MV-4-11 (cell line): ENCODE measurements at regions not wholly inside any gene's neighbourhood (a gene's known extent, or its start where the extent isn't known, plus 50 kb on each side); places are given as distances from the start of the nearest gene placed in this dataset.
A peak's percentile ranks its signal among the peaks of the same experiment; 100 is the strongest.
"Not testable (repeated sequence)": the region's sequence is repeated elsewhere in the genome, so short reads cannot be mapped to it uniquely, and the experiment has no call there.

ENCODE experiments used
- DNase-seq: peaks from one replicate; lab custom pipeline; 2025; lab: John Stamatoyannopoulos, UW

DNA sequence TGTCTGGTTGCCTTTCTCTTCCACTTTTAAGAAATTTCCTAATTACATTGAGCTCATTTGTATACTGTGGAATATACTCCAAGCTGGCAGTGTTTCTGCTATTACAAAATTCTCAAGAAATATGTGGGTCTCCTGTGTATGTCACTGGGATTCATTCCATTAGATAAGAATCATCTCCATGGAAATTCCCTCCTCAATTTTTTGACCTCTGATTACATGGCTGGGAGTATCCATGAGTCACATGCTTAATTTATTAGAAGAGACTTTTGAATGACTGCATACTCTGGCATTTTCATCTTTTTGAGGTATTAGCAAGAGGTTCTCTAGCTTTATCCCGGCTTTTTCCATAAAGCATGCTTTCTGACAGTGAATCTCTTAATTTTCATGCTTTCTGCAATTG is 665.5 kb upstream of the CNTNAP5 start:
- DNase-seq = no peak

DNA sequence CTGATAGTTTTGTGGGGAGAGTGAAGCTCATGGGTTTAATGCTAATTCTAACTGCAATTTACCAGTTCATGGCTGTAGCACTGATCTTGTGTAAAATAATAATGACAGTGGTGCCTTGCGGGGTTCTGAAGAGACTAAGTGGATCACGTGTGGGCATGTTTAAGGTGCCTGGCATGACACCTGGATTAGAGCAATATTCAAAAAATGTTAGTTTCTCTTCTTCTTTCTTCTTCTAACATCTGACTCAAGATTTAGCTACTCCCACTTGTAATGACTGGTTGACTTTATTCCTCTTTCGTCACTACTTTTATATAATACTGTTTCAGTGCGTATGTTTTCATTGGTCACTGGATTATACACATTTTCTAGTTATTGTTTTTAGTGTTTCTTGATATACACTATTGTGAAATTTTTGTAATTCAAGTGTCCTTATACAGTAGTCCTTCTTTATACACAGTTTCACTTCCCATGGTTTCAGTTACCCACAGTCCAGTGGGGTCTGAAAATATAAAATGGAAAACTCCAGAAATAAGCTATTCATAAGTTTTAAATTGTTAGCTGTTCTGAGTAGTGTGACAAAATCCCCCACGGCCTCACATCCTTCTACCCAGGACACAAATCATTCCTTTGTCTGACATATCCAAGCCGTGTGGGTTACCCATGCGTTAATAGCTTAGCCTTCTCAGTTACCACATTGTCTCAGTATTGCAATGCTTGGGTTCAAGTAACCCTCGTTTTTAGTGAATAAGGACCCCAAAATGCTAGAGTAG is 662.2 kb upstream of the CNTNAP5 start:
- peak; percentile 30 for DNase-seq

DNA sequence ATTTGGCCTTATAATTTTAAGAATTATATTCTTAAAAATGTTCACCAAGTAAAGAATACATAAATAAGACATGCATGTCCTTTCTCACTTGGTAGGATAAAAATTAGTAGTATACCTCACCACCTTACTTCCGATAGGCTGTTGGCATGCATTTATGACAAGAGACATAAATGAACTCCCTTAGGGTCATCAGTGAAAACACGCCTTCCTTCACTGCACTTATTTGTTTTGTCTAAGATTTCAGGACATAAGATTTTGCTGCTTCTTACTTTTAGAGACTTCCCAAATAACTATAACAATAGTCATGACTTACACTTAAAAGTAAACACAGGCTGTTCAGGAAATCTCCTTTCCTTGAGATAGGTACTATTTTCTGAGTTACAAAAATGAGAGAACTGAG is 661.3 kb upstream of the CNTNAP5 start:
- no peak for DNase-seq

DNA sequence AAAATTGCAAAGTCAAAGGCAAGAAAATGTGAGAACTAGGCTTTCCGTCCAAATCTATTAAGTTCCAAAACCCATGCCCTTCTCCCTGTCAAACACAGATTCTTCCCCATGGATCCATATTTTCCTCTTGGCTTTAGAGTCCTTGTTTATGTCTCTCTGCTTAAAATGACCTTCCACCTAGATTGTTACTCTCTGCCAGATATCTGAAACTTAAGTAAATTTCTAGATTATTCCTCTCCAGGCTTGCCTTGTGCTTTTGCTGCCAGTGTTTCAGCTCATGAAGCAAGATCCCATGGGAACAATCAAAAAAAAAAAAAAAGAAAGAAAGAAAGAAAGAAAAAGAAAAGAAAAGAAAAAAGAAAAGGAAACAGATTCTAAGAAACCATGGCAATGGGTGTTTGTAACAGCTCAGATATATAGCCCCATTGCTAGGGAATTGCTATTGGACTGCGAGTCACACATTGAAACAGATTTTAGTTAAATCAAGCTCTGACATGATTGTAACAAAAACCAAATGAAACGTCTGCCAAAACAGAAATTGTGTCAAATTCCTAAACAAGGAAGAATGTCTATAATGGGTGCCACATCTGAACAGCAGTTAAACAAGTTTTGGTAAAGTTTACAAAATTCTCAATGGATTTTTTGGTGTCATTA is 660.7 kb upstream of the CNTNAP5 start:
- DNase-seq = no peak

DNA sequence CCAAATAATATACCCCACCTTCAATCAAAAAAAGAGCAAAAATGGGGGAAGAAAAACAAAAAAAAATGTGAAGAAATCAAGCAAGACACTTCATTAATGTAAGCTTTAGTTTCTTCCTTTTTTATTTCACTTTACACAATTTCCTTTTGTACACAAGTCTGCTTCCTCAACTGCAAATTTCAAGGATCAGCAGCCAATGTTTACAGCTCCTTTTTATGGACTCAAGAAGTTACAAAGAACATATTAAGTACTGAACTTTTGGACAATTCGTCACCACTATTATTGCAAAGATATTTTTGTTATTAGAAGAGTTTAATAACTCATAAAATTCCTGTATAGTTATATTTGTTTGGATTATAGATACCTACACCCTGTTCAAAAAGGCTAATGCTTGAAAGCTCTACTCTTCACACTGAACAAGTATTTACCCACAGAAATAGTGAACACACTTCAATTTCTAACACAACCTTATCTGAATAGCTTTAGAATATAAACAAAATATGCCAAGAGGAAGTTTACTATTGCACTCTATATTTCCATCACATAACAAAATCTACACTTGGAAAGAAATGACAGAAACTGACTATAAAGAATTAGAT is 658.7 kb upstream of the CNTNAP5 start:
- no peak for DNase-seq

DNA sequence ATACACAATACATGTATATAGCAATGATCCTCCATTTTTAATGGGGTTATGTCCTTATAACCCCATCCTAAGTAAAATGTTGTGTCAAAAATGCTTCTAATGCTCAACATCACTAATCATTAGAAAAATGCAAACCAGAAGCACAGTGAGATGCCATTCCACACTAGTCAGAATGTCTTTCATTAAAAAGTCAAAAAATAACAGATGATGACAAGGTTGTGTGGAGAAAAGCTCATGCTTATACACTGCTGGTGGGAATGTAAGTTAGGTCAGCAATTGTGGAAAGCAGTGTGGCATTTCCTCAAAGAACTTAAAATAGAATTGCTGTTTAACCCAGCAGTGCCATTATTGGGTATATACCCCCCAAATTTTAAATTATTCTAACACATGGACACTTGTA is 654.9 kb upstream of the CNTNAP5 start:
- DNase-seq = no peak

DNA sequence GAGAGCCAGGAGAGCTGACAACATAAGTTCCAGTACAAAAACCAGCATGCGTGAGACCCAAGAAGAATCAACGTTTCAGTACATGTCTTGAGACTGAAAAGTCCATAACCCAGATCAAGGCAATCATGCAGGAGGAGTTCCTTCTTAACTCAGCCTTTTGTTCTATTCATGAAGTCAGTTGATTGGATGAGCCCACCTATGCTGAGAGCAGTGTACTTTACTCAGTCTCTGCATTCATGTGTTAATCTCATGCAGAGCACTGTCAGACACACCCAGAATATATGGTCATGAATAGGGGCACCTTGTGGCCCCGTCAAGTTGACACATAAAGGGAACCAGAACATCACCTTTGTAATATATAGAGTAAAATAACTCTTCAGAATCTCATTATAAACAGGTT is 653.6 kb upstream of the CNTNAP5 start:
- no peak for DNase-seq

DNA sequence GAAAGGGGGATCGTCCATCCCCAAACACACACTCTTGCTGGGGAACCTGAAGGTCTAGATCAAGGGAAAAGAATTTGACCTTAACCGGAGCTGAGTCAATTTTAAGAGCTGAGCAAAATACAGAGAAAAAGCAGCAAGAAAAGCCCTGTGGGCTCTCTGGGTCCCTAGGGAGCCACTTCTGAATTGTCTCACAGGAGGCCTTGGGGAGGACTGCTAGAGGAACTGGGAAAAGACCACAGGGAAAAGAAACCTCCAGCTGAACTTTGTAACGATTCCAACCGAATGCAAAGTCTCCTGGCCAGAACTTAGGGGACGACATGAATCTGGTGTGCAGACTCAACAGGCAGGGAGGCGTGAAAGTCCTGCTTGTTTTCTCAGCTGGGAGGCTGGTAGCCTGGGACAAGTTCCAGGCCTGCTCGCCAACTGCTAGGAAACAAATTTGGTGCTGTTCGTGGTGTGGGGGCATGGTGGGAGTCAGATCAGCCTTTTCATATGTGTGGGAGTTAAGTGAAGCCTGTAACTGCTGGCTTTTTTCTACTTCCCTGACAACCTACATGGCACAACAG is 644.6 kb upstream of the CNTNAP5 start:
- no peak for DNase-seq

DNA sequence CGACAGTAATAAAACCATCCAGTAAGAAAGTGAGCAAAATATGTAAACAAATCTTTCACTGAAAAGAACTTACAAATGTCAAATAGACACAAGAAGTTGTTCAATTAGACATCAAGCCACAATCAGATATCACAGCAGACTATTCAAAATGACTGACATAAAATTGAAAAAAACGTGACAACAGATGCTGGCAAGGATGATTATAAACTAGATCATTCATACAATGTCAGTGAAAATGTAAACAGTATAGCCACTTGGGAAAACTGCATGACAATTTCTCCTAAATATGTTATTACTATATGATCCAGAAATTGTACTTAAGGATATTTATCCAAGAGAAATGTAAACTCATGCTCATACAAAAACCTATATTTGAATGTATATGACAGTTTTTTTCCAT is 609.4 kb upstream of the CNTNAP5 start:
- no peak for DNase-seq

DNA sequence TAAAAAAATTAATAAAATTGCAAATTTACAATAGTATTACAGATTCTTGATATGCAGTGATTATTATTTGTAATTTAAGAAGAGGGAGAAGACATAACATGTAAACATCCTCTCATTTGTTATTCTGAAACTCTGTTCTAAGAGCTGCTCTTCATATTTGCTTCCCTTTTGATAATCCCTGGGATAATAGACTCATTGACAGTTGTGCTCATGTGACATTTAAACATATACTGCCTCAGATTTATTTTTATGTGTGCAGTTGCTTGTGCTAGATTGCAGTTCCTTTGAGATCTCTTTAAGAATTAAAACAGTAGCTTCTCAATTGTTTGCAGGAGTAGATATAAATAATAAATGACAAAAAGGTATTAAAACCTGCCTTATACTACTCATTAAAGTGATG is 605.1 kb upstream of the CNTNAP5 start:
- DNase-seq = no peak

DNA sequence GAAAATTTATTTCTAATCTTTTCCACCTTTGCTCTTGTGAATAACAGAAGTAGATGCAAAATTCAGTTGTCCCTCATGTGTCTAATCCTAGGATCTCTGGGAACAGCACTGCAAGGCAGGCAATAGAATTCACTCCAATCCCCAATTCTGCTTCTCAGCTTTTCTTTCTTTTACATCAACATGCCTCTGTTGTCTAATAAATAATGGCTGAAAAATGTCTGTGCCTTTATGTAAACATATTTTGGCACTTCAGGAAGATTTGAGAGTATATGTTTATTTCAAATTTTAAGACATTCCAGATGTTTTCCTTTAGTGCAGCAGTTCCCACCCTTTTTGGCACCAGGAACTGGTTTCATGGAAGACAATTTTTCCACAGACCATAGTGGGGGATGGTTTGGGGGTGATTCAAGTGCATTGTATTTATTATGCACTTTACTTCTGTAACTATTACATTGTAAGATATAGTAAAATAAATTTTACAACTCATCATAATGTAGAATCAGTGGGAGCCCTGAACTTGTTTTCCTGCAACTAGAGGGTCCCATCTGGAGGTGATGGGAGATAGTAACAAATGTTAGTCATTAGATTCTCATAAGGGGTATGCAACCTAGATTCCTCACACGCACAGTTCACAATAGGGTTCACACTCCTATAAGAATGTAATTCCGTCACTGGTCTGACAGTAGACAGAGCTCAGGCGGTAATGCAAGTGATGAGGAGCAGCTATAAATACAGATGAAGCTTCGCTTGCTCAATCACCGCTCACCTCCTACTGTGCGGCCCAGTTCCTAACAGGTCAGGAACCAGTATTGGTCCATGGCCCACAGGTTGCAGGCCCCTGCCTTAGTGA is 590.3 kb upstream of the CNTNAP5 start:
- no peak for DNase-seq

DNA sequence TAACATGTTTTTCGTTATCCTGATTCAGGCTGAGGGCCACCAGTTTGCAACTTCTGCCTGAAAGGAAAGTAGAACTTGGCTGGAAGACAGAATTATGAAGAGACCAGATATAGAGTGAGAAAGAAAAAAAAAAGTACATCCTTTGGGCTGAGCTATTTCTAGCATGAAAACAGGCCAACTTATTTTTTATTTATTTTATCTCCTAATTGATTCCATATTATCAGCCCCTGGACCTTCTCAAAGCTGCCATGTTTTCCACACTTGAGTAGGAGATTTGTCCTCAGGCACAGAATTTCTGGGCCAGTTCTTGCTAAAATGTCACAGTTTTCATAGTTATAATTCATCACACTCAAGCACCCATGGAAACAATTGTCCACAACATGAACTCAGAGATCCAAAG is 586.8 kb upstream of the CNTNAP5 start:
- no peak for DNase-seq

DNA sequence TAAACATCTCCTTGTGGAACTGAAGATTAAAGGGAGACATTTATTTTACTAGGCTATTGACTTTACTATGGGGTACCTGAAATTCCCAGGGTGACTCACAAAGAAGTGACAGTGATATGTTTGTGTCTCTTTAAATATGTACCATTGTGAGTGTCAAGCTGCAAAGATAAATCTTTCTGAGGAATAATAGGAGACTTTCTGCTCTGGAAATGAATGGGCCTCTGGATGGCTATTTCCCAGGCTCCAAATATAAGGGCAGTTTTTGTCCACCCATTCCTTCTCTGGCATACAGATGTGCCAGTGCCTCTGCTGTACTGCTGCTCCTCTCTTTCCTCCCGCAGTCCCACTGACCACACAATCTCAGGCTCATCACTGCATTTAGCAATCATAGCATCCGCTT is 586.4 kb upstream of the CNTNAP5 start:
- no peak for DNase-seq

DNA sequence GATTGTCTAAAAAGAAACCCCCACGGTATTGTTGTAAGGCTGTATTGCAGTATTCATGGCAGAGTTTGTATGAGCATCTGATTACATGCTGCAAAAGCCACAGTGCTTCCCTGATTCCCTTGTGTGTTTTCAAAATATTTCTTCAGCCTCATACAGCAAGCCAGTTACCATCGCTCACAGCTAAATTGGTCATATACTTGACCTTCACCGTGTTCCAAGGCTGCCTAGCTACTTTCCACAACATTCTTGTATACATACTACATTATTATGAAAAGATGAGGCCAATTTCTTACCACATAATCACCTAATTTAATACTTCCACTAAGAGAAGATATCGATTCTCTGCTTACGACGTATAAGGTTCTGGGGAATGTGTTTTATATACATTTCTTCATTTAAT is 576.3 kb upstream of the CNTNAP5 start:
- no peak for DNase-seq

DNA sequence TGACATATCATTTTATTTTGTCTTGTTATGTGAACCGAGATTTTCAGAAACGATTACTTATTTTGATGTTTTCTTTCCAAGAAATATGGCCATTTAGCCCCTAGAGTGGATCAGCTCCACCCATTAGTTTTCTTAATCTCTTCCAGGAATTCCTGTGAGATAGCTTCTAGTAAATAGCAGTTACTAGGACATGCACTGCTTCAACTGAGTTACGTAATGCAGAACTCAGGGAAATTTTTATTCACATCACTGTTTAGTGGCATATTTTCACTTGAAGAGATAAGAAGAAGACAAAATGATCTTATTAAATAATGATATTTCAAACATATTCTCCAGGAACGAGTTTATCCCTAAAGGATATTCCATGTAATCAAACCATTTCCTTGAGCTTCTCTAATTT is 573.5 kb upstream of the CNTNAP5 start:
- DNase-seq = no peak

DNA sequence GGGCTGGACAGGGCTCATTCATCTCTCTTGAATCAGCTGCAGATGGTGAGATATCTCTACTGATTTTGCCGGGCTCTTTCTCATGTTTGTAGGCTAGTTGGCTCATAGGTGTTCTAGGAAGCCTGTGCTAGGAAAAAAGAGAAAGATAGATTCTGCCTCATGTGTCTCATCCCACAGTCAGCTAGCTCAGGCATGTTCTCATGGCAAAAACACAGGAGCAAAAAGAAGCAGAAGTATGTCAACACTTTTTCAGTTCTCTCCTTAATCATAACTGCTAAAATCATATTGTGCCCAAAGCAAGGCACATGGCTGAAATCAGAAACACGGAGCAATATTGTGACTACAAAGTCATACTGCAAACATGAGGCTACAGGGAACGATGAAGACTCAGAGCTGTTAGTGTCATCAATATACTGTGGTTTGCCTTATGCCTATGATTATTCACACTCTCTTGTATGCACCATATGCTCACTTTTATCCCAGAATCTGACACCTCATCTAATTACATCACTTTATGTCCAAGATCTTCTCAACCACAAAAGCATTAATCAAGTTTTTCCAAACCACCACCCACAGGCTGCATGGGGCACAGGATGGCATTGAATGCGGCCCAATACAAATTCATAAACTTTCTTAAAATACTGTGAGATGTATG is 571.9 kb upstream of the CNTNAP5 start:
- DNase-seq = no peak

DNA sequence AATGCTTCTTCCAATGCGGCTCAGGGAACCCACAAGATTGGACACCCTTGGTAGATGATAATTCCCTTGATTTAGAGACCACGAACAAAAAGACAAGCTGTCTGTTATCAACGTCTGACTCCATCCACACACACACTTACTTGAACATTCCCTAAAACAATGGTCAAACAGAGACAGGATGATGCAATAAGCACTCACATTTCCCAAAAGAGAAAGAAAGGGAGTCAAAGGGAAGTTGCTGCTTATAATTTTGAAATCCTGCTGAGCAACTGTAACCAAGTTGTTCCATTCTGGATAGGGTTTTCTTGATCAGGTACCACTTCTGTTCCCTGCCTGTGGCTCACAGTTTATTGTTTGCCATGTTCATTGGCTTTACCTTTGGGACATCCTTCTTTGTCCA is 571.3 kb upstream of the CNTNAP5 start:
- no peak for DNase-seq

DNA sequence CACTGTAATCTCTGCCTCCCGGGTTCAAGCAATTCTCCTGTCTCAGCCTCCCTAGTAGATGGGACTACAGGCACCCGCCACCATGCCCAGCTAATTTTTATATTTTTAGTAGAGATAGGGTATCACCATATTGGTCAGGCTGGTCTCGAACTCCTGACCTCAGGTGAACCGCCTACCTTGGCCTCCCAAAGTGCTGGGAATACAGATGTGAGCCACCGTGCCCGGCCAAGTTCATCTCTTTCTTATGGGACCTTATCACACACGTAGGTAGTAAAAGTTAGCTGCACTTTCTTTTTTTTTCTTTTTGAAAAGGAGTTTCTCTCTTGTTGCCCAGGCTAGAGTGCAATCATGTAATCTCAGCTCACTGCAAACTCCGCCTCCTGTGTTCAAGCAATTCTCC is 569.9 kb upstream of the CNTNAP5 start:
- DNase-seq = not testable (repeated sequence)

DNA sequence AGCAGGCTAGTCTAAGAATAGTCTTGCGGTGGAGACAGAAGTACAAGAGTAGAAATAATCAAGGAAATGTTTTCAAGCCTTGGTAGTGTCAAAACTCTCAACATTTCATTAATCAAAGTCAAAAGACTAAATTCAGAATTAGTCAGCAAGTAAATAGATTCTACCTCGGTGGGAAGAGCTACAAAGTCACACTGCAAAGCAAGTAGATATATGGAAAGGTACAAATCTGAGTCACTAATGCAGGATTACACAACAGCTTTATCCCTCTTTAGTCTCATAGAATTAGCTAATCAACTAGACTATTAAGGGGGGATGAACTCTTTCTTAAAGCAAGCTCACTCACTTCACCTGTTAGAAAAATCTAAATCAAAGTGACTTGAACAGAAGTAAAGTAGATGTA is 568.7 kb upstream of the CNTNAP5 start:
- no peak for DNase-seq

DNA sequence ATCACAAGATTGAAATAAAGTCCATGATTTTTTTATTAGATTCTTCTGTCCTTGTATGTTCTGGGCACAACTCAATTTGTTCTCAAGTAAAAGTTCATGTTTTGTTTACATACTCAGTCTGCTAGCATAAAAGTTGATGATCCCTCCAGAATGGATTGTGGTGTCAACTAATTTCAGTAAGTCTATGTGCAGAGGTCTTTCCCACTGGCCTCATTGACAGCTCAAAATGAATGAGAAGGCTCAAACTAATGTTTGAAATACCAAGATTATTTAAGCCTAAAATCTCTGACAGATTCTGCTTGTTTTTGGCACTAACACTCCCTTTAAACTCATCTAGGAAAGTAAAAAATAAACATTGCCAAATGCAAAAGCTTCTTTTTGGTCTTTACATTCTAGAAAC is 561.2 kb upstream of the CNTNAP5 start:
- DNase-seq = no peak

DNA sequence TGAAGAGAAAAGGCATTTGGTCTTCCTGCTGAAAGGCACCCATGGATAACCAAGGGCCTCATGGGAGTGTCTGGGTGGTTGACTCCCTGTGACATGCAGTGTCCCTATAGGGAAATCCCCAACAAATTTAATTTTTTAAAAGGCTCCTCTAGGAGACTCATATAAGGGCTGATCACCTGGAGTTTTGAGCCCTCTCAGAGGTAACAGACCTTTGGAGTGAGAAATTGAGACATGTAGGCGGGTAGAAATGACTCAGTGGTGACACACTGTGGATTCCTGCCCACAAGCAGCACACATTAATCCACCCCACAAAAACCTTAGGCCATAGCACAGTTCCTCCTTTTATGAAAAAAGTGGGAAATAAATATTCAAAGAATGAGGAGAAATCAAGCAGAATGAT is 557.0 kb upstream of the CNTNAP5 start:
- no peak for DNase-seq

DNA sequence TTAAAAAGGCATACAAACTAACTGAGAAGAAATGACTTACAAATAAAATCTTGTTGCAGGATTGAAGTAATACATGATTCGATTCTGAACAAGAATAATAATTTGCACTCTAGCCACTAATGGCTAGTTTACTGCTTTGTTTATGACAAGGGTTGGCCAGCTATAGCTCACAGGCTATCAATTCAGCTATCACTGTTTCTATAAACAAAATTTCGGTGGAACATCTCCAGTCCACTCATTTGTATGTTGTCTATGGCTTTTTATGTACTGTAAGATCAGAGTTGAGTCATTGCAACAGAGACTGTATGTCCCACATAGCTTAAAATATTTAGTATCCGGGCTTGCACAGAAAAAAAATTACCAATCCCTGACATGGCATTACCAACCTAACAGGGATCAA is 543.7 kb upstream of the CNTNAP5 start:
- no peak for DNase-seq
